Upper lobe of right lung (tissue), 1 donor: ENCODE measurements at regions not wholly inside any gene's neighbourhood (a gene's known extent, or its start where the extent isn't known, plus 50 kb on each side); places are given as distances from the start of the nearest gene placed in this dataset.

Experiments used
- ATAC-seq: fragments of 200-7000 bp; cut with Tn5 transposase; one replicate; pipeline ENCODE4 v1.9.1; 2020; ENCODE audit warnings: mild to moderate bottlenecking, moderate library complexity
- DNase-seq: peaks from one replicate; pipeline ENCODE4 v3.0.0-alpha.2; 2020
- H3K27ac ChIP-seq: fragments of 200-600 bp; one replicate; pipeline ENCODE4 v1.8.0; 2022
- H3K27me3 ChIP-seq: fragments of 200-600 bp; one replicate; pipeline ENCODE4 v1.8.0; 2022; ENCODE audit warnings: mild to moderate bottlenecking
- H3K36me3 ChIP-seq: fragments of 200-600 bp; one replicate; pipeline ENCODE4 v1.8.0; 2022
- H3K4me1 ChIP-seq: fragments of 200-600 bp; one replicate; pipeline ENCODE4 v1.8.0; 2022
- H3K4me3 ChIP-seq: fragments of 200-600 bp; one replicate; pipeline ENCODE4 v1.8.0; 2022; ENCODE audit warnings: mild to moderate bottlenecking
- H3K9me3 ChIP-seq: fragments of 200-600 bp; one replicate; pipeline ENCODE4 v1.8.0; 2022
- CTCF ChIP-seq: fragments of 200-600 bp; IDR thresholded peaks from one replicate; pipeline ENCODE4 v1.8.0; 2022; ENCODE audit warnings: antibody characterized with exemption
- intact Hi-C: fragments of 100-400 bp; cut with DNase I; formaldehyde crosslinking; loops from one replicate; pipeline ENCODE4 v1.11.0; 2022
- donor health status: DM: no; HTN: yes; CAD: no; lungs with severe emphysema.

- no peak for ATAC-seq
- no peak for TF ChIP-seq CTCF
- intact Hi-C loops, result no loop called here
These were observed 648.7 kb upstream of the CCDC179 start for GRCh38 chr11:23509023-23509422.

GRCh38 chr11:23509821-23510220 is 649.5 kb upstream of the CCDC179 start:
- no peak overlapping the region for H3K4me3 ChIP-seq
- H3K9me3 ChIP-seq, result no peaks in the 10 kb centered on the region
- no peak for TF ChIP-seq CTCF
- no peak overlapping the region for H3K27ac ChIP-seq
- H3K36me3 ChIP-seq, result no peaks in the 10 kb centered on the region
- no peak for ATAC-seq
- no peaks in the 10 kb centered on the region for H3K4me1 ChIP-seq
- H3K27me3 ChIP-seq, result no peaks in the 10 kb centered on the region
- DNase-seq, result no peak
- intact Hi-C loops, result no loop called here

More at GRCh38 chr11:23509023-23509422, 648.7 kb upstream of the CCDC179 start:
- Histone ChIP-seq H3K27ac (no peak overlapping the region), H3K4me1 (no peaks in the 10 kb centered on the region), H3K36me3 (no peaks in the 10 kb centered on the region), H3K4me3 (no peak overlapping the region), H3K27me3 (no peaks in the 10 kb centered on the region), H3K9me3 (no peaks in the 10 kb centered on the region)
- DNase-seq, result no peak

- no peak overlapping the region for H3K4me3 ChIP-seq
- H3K36me3 ChIP-seq, result no peaks in the 10 kb centered on the region
- H3K4me1 ChIP-seq, result no peaks in the 10 kb centered on the region
- no peak for DNase-seq
- no peaks in the 10 kb centered on the region for H3K27me3 ChIP-seq
- no peaks in the 10 kb centered on the region for H3K9me3 ChIP-seq
- no peak for TF ChIP-seq CTCF
- H3K27ac ChIP-seq, result no peak overlapping the region
- intact Hi-C loops, result no loop called here
- no peak for ATAC-seq
These were observed 658.9 kb upstream of the CCDC179 start for GRCh38 chr11:23519194-23519593.

GRCh38 chr11:23520226-23520960 is 660.1 kb upstream of the CCDC179 start:
- TF ChIP-seq CTCF, result no peak
- DNase-seq (no peak), ATAC-seq (no peak)
- Histone ChIP-seq H3K4me1 (no peaks in the 10 kb centered on the region), H3K27ac (no peak overlapping the region), H3K27me3 (no peaks in the 10 kb centered on the region), H3K9me3 (no peaks in the 10 kb centered on the region), H3K4me3 (no peak overlapping the region), H3K36me3 (no peaks in the 10 kb centered on the region)
- intact Hi-C loops, result no loop called here

GRCh38 chr11:23536907-23537306 is 676.6 kb upstream of the CCDC179 start:
- no peaks in the 10 kb centered on the region for H3K4me1 ChIP-seq
- H3K9me3 ChIP-seq, result no peaks in the 10 kb centered on the region
- H3K27me3 ChIP-seq, result no peaks in the 10 kb centered on the region
- intact Hi-C loops, result no loop called here
- no peak for DNase-seq
- H3K4me3 ChIP-seq, result no peak overlapping the region
- ATAC-seq, result no peak
- H3K27ac ChIP-seq, result no peak overlapping the region
- no peaks in the 10 kb centered on the region for H3K36me3 ChIP-seq
- no peak for TF ChIP-seq CTCF

- H3K4me1 ChIP-seq, result no peaks in the 10 kb centered on the region
- H3K27ac ChIP-seq, result no peak overlapping the region
- no peaks in the 10 kb centered on the region for H3K36me3 ChIP-seq
- ATAC-seq, result no peak
- no peaks in the 10 kb centered on the region for H3K9me3 ChIP-seq
- H3K4me3 ChIP-seq, result no peak overlapping the region
- TF ChIP-seq CTCF, result no peak
- intact Hi-C loops, result no loop called here
- H3K27me3 ChIP-seq, result no peaks in the 10 kb centered on the region
- DNase-seq, result no peak
These were observed 679.3 kb upstream of the CCDC179 start for GRCh38 chr11:23539556-23539955.
